ENCODE measurements at regions not wholly inside any gene's neighbourhood (a gene's known extent, or its start where the extent isn't known, plus 50 kb on each side); places are given as distances from the start of the nearest gene placed in this dataset.

GRCh38 chr20:52668626-52669025 is 303.5 kb upstream of the TSHZ2 start:
- no peak overlapping the region for H3K27ac ChIP-seq
- DNase-seq (ENCODE audit: low read depth, low spot score): no peak

GRCh38 chr20:52667358-52667757 is 304.8 kb upstream of the TSHZ2 start:
- no peak for DNase-seq (ENCODE audit: low read depth, low spot score)

GRCh38 chr20:52665441-52665840 is 306.7 kb upstream of the TSHZ2 start:
- no peak overlapping the region for H3K27ac ChIP-seq
- DNase-seq (ENCODE audit: low read depth, low spot score): no peak

More at GRCh38 chr20:52667358-52667757, 304.8 kb upstream of the TSHZ2 start:
- no peak overlapping the region for H3K27ac ChIP-seq

GRCh38 chr20:52655395-52655794 is 316.8 kb upstream of the TSHZ2 start:
- H3K27ac ChIP-seq: no peak overlapping the region
- no peak for DNase-seq (ENCODE audit: low read depth, low spot score)

- DNase-seq (ENCODE audit: low read depth, low spot score): no peak
- no peak overlapping the region for H3K27ac ChIP-seq
Measured at GRCh38 chr20:52654567-52654966, 317.6 kb upstream of the TSHZ2 start.

GRCh38 chr20:52652271-52652670 is 319.9 kb upstream of the TSHZ2 start:
- no peak for DNase-seq (ENCODE audit: low read depth, low spot score)
- H3K27ac ChIP-seq: no peak overlapping the region

- peak; percentile 16 for DNase-seq (ENCODE audit: low read depth, low spot score)
- no peak overlapping the region for H3K27ac ChIP-seq
Measured at GRCh38 chr20:52649727-52650126, 322.4 kb upstream of the TSHZ2 start.

GRCh38 chr20:52645822-52646221 is 326.3 kb upstream of the TSHZ2 start:
- DNase-seq (ENCODE audit: low read depth, low spot score): no peak
- H3K27ac ChIP-seq: no peak overlapping the region

- H3K27ac ChIP-seq: no peak overlapping the region
- DNase-seq (ENCODE audit: low read depth, low spot score): no peak
Measured at GRCh38 chr20:52643034-52643433, 329.1 kb upstream of the TSHZ2 start.

GRCh38 chr20:52637201-52637600 is 335.0 kb upstream of the TSHZ2 start:
- no peak for DNase-seq (ENCODE audit: low read depth, low spot score)
- H3K27ac ChIP-seq: no peak overlapping the region

- no peak for DNase-seq (ENCODE audit: low read depth, low spot score)
- no peak overlapping the region for H3K27ac ChIP-seq
Measured at GRCh38 chr20:52631469-52631868, 340.7 kb upstream of the TSHZ2 start.

- DNase-seq (ENCODE audit: low read depth, low spot score): no peak
- H3K27ac ChIP-seq: no peak overlapping the region
Measured at GRCh38 chr20:52630138-52630537, 342.0 kb upstream of the TSHZ2 start.

- no peak overlapping the region for H3K27ac ChIP-seq
- DNase-seq (ENCODE audit: low read depth, low spot score): no peak
Measured at GRCh38 chr20:52624281-52624680, 347.9 kb upstream of the TSHZ2 start.

- no peak for DNase-seq (ENCODE audit: low read depth, low spot score)
- H3K27ac ChIP-seq: no peak overlapping the region
Measured at GRCh38 chr20:52622081-52622480, 350.1 kb upstream of the TSHZ2 start.

- DNase-seq (ENCODE audit: low read depth, low spot score): no peak
Measured at GRCh38 chr20:52621401-52621800, 350.8 kb upstream of the TSHZ2 start.

GRCh38 chr20:52619671-52620070 is 352.5 kb upstream of the TSHZ2 start:
- H3K27ac ChIP-seq: no peak overlapping the region
- no peak for DNase-seq (ENCODE audit: low read depth, low spot score)

More at GRCh38 chr20:52621401-52621800, 350.8 kb upstream of the TSHZ2 start:
- no peak overlapping the region for H3K27ac ChIP-seq

GRCh38 chr20:52619101-52619500 is 353.1 kb upstream of the TSHZ2 start:
- H3K27ac ChIP-seq: no peak overlapping the region
- DNase-seq (ENCODE audit: low read depth, low spot score): no peak

GRCh38 chr20:52616629-52617028 is 355.5 kb upstream of the TSHZ2 start:
- H3K27ac ChIP-seq: no peak overlapping the region
- no peak for DNase-seq (ENCODE audit: low read depth, low spot score)

- no peak for DNase-seq (ENCODE audit: low read depth, low spot score)
- H3K27ac ChIP-seq: no peak overlapping the region
Measured at GRCh38 chr20:52614051-52614863, 357.9 kb upstream of the TSHZ2 start.

- DNase-seq (ENCODE audit: low read depth, low spot score): no peak
Measured at GRCh38 chr20:52612046-52612632, 360.0 kb upstream of the TSHZ2 start.

GRCh38 chr20:52610749-52611148 is 361.4 kb upstream of the TSHZ2 start:
- H3K27ac ChIP-seq: no peak overlapping the region
- DNase-seq (ENCODE audit: low read depth, low spot score): no peak

More at GRCh38 chr20:52612046-52612632, 360.0 kb upstream of the TSHZ2 start:
- H3K27ac ChIP-seq: no peak overlapping the region
